WERI-Rb-1 (cell line): ENCODE measurements at regions not wholly inside any gene's neighbourhood (a gene's known extent, or its start where the extent isn't known, plus 50 kb on each side); places are given as distances from the start of the nearest gene placed in this dataset.
"Not testable (repeated sequence)": the region's sequence is repeated elsewhere in the genome, so short reads cannot be mapped to it uniquely, and the experiment has no call there.

Experiments
- DNase-seq: peaks from one replicate; pipeline ENCODE4 v3.0.0-alpha.2; 2020
- H3K27ac ChIP-seq: fragments of 250-450 bp; sonication (Bioruptor Pico); 2 replicates; pipeline ENCODE4 v1.5.1; 2020; ENCODE audit warnings: mild to moderate bottlenecking, moderate library complexity
- H3K27me3 ChIP-seq: fragments of 250-450 bp; sonication (Bioruptor Pico); 2 replicates; pipeline ENCODE4 v1.5.1; 2021; ENCODE audit warnings: mild to moderate bottlenecking, low read depth, moderate library complexity; ENCODE audit not compliant: insufficient read depth, severe bottlenecking
- H3K36me3 ChIP-seq: fragments of 250-450 bp; sonication (Bioruptor Pico); 2 replicates; pipeline ENCODE4 v1.5.1; 2020; ENCODE audit warnings: mild to moderate bottlenecking, moderate library complexity
- H3K4me3 ChIP-seq: 2 replicates; pipeline ENCODE4 v1.5.1; 2011; ENCODE audit warnings: low read depth, mild to moderate bottlenecking, control low read depth, low read length
- H3K9me3 ChIP-seq: fragments of 250-450 bp; sonication (Bioruptor Pico); 2 replicates; pipeline ENCODE4 v1.5.1; 2021; ENCODE audit warnings: mild to moderate bottlenecking, moderate library complexity; ENCODE audit not compliant: severe bottlenecking
- CTCF ChIP-seq: IDR thresholded peaks from 2 replicates; pipeline ENCODE4 v1.5.1; 2011; ENCODE audit warnings: low read depth, mild to moderate bottlenecking, control low read depth, inconsistent platforms, low read length

- Histone ChIP-seq H3K9me3 (no peaks in the 10 kb centered on the region), H3K4me3 (no peak overlapping the region), H3K36me3 (no peaks in the 10 kb centered on the region), H3K27me3 (peaks cover 17% of the 10 kb centered on the region), H3K27ac (no peak overlapping the region)
- DNase-seq: no peak
- no peak for TF ChIP-seq CTCF
These were observed 293.9 kb upstream of the DEFB115 start for GRCh38 chr20:30963591-30963990.

GRCh38 chr20:30975859-30976258 lies 281.6 kb upstream of the DEFB115 start:
- H3K9me3 ChIP-seq, H3K27ac ChIP-seq, H3K36me3 ChIP-seq, H3K4me3 ChIP-seq: not testable (repeated sequence)
- peak; percentile 2 for DNase-seq
- H3K27me3 ChIP-seq: peaks cover 20% of the 10 kb centered on the region

- H3K27me3 ChIP-seq: peaks cover 22% of the 10 kb centered on the region
- no peak for TF ChIP-seq CTCF
- H3K4me3 ChIP-seq: no peak overlapping the region
- H3K9me3 ChIP-seq: no peaks in the 10 kb centered on the region
- H3K27ac ChIP-seq: no peak overlapping the region
- DNase-seq: no peak
- H3K36me3 ChIP-seq: no peaks in the 10 kb centered on the region
These were observed 272.1 kb upstream of the DEFB115 start for GRCh38 chr20:30985386-30985785.
